Motor neuron (in vitro differentiated cells): ENCODE measurements at regions not wholly inside any gene's neighbourhood (a gene's known extent, or its start where the extent isn't known, plus 50 kb on each side); places are given as distances from the start of the nearest gene placed in this dataset.
"Not testable (repeated sequence)": the region's sequence is repeated elsewhere in the genome, so short reads cannot be mapped to it uniquely, and the experiment has no call there.

ENCODE experiments used
- ATAC-seq, 8 experiments: fragments of 200-7000 bp; cut with Tn5 transposase; replicated peaks in 6 of 8; 2 replicates each; pipeline ENCODE4 v1.8.0; 2021; ENCODE audit warnings: mild to moderate bottlenecking in 8 of 8, moderate library complexity in 8 of 8
- H3K27ac ChIP-seq, 2 donors: fragments of 250-450 bp; sonication (Bioruptor Pico); 2 replicates each; pipeline ENCODE4 v1.9.0; 2021; ENCODE audit warnings: antibody characterized with exemption in 2 of 2, mild to moderate bottlenecking in 2 of 2, moderate library complexity in 1 of 2
- H3K4me1 ChIP-seq, 2 donors: fragments of 250-450 bp; sonication (Bioruptor Pico); replicated peaks in 1 of 2; 2 replicates each; pipeline ENCODE4 v1.6.1; 2021; ENCODE audit warnings: antibody characterized with exemption in 2 of 2, mild to moderate bottlenecking in 2 of 2, moderate library complexity in 1 of 2
- H3K4me3 ChIP-seq, 5 donors: fragments of 250-450 bp; sonication (Bioruptor Pico); 2 replicates each; pipeline ENCODE4 v1.9.0; 2021; ENCODE audit warnings: antibody characterized with exemption in 5 of 5, mild to moderate bottlenecking in 5 of 5, moderate library complexity in 4 of 5
- WGBS, 10 experiments: fragments of 450-650 bp; shearing (Covaris generic); methylation state at CpG; one replicate each; pipeline ENCODE4 v1.0.0; 2022; 5-methylcytosine and 5-hydroxymethylcytosine counted together
- in situ Hi-C, 9 experiments: fragments of 400-800 bp; cut with MboI; loops; one replicate each; pipeline ENCODE4 v1.15.0; 2021; ENCODE audit warnings: low sequenced_read_pairs in 9 of 9, low pct_unique_long_range_greater_than_20kb in 2 of 9; ENCODE audit not compliant: unreplicated experiment in 9 of 9

GRCh38 chr6:27176523-27177484 is 70.7 kb upstream of the PRSS16 start:
- peak; percentile 24 to 71 (median 48) for ATAC-seq
- no peak overlapping the region for H3K27ac ChIP-seq
- H3K4me3 ChIP-seq = peak overlapping the region; percentile 61 to 97 (median 82)
- H3K4me1 ChIP-seq = no peaks in the 10 kb centered on the region
- 0 to 12% (median 3%) methylated on average over 5 to 33 of the region's 38 CpGs for WGBS, 10 experiments
- in situ Hi-C loops = loop anchor here in 2 of 9 experiments (10.0 to 25.0 kb wide), 2 partner anchors 335 to 718 kb away; a partner anchor contains a TSS

- H3K27ac ChIP-seq = no peak overlapping the region
- ATAC-seq = peak; percentile 81 to 89 (median 86)
- H3K4me1 ChIP-seq = no peaks in the 10 kb centered on the region
- in situ Hi-C loops = loop anchor here in 2 of 9 experiments (10.0 to 25.0 kb wide), 2 partner anchors 335 to 717 kb away; a partner anchor contains a TSS
- WGBS, 10 experiments = 0 to 7% (median 0%) methylated on average over 2 to 21 of the region's 39 CpGs
- H3K4me3 ChIP-seq = peak overlapping the region; percentile 61 to 97 (median 82)
Measured at GRCh38 chr6:27177485-27178406, 69.8 kb upstream of the PRSS16 start.

GRCh38 chr6:27178407-27178730 is 69.1 kb upstream of the PRSS16 start:
- Histone ChIP-seq H3K4me1 (no peaks in the 10 kb centered on the region), H3K4me3 (peak overlapping the region; percentile 61 to 97 (median 82)), H3K27ac (no peak overlapping the region)
- 0 to 27% (median 3%) methylated on average over 1 to 16 of the region's 21 CpGs; no CpG with 5 or more reads in 3 of the 10 experiments for WGBS, 10 experiments
- in situ Hi-C loops = loop anchor here in 2 of 9 experiments (10.0 to 25.0 kb wide), 2 partner anchors 334 to 716 kb away; a partner anchor contains a TSS
- peak; percentile 3 to 49 (median 8) for ATAC-seq

- no peak for ATAC-seq
- H3K4me1 ChIP-seq = no peaks in the 10 kb centered on the region
- peak overlapping the region in 4 of 5 donors; percentile 61 to 97 (median 82) for H3K4me3 ChIP-seq
- in situ Hi-C loops = loop anchor here in 2 of 9 experiments (10.0 to 25.0 kb wide), 2 partner anchors 333 to 716 kb away; a partner anchor contains a TSS
- no peak overlapping the region for H3K27ac ChIP-seq
- WGBS, 10 experiments = 0 to 54% (median 17%) methylated on average over 2 to 10 of the region's 15 CpGs; no CpG with 5 or more reads in 5 of the 10 experiments
Measured at GRCh38 chr6:27178860-27179259, 68.6 kb upstream of the PRSS16 start.

GRCh38 chr6:27183060-27183832 is 64.3 kb upstream of the PRSS16 start:
- in situ Hi-C loops = loop anchor here in 1 of 9 experiments (25.0 kb wide), 1 partner anchor 329 kb away; no protein-coding TSS in a partner anchor
- 0 to 100% (median 83%) methylated on average over 1 to 7 of the region's 9 CpGs; no CpG with 5 or more reads in 1 of the 10 experiments for WGBS, 10 experiments
- ATAC-seq = no peak

GRCh38 chr6:27187231-27188060 is 60.1 kb upstream of the PRSS16 start:
- Histone ChIP-seq H3K27ac (no peak overlapping the region), H3K4me1 (peaks cover 0 to 3% of the 10 kb centered on the region in 2 donors), H3K4me3 (peak overlapping the region; percentile 38 to 50 (median 46))
- 0 to 100% (median 36%) methylated on average over 1 to 7 of the region's 13 CpGs; no CpG with 5 or more reads in 4 of the 10 experiments for WGBS, 10 experiments
- ATAC-seq = no peak
- in situ Hi-C loops = loop anchor here in 1 of 9 experiments (25.0 kb wide), 1 partner anchor 325 kb away; no protein-coding TSS in a partner anchor

More at GRCh38 chr6:27183060-27183832, 64.3 kb upstream of the PRSS16 start:
- Histone ChIP-seq H3K4me3 (no peak overlapping the region), H3K27ac (no peak overlapping the region), H3K4me1 (peaks cover 0 to 3% of the 10 kb centered on the region in 2 donors)

- H3K4me3 ChIP-seq = peak overlapping the region; percentile 38 to 50 (median 46)
- peaks cover 0 to 3% of the 10 kb centered on the region in 2 donors for H3K4me1 ChIP-seq
- no peak overlapping the region for H3K27ac ChIP-seq
- ATAC-seq = peak; percentile 92 to 96 (median 94)
- WGBS, 10 experiments = 0 to 15% (median 2%) methylated on average over 4 to 29 of the region's 33 CpGs; no CpG with 5 or more reads in 1 of the 10 experiments
- in situ Hi-C loops = loop anchor here in 1 of 9 experiments (25.0 kb wide), 1 partner anchor 324 kb away; no protein-coding TSS in a partner anchor
Measured at GRCh38 chr6:27188061-27188884, 59.2 kb upstream of the PRSS16 start.

- WGBS, 10 experiments = 0 to 79% (median 18%) methylated on average over 1 to 10 of the region's 10 CpGs; no CpG with 5 or more reads in 1 of the 10 experiments
- peak; percentile 84 to 94 (median 90) for ATAC-seq
- Histone ChIP-seq H3K4me1 (peaks cover 0 to 3% of the 10 kb centered on the region in 2 donors), H3K4me3 (peak overlapping the region; percentile 38 to 50 (median 46)), H3K27ac (no peak overlapping the region)
- in situ Hi-C loops = loop anchor here in 1 of 9 experiments (25.0 kb wide), 1 partner anchor 323 kb away; no protein-coding TSS in a partner anchor
Measured at GRCh38 chr6:27188885-27189418, 58.5 kb upstream of the PRSS16 start.

- Histone ChIP-seq H3K4me1 (peaks cover 0 to 3% of the 10 kb centered on the region in 2 donors), H3K4me3 (no peak overlapping the region), H3K27ac (no peak overlapping the region)
- no peak for ATAC-seq
- WGBS, 10 experiments = 48 to 100% (median 81%) methylated on average over 1 to 5 of the region's 5 CpGs
- in situ Hi-C loops = loop anchor here in 1 of 9 experiments (25.0 kb wide), 1 partner anchor 322 kb away; no protein-coding TSS in a partner anchor
Measured at GRCh38 chr6:27190126-27190525, 57.4 kb upstream of the PRSS16 start.

- H3K27ac ChIP-seq, H3K4me3 ChIP-seq, H3K4me1 ChIP-seq, ATAC-seq: not testable (repeated sequence)
- in situ Hi-C loops = loop anchor here in 1 of 9 experiments (25.0 kb wide), 1 partner anchor 318 kb away; no protein-coding TSS in a partner anchor
- 33 to 70% (median 56%) methylated on average over 1 to 4 of the region's 4 CpGs; no CpG with 5 or more reads in 2 of the 10 experiments for WGBS, 10 experiments
Measured at GRCh38 chr6:27194453-27194852, 53.0 kb upstream of the PRSS16 start.
